GM19463 (cell line): ENCODE measurements at regions not wholly inside any gene's neighbourhood (a gene's known extent, or its start where the extent isn't known, plus 50 kb on each side); places are given as distances from the start of the nearest gene placed in this dataset.
"Not testable (repeated sequence)": the region's sequence is repeated elsewhere in the genome, so short reads cannot be mapped to it uniquely, and the experiment has no call there.

Experiments used
- ATAC-seq: cut with Tn5 transposase; IDR thresholded peaks from one replicate; pipeline ENCODE4 v1.9.1; 2021; ENCODE audit warnings: mild to moderate bottlenecking, moderate library complexity; ENCODE audit not compliant: unreplicated experiment

DNA sequence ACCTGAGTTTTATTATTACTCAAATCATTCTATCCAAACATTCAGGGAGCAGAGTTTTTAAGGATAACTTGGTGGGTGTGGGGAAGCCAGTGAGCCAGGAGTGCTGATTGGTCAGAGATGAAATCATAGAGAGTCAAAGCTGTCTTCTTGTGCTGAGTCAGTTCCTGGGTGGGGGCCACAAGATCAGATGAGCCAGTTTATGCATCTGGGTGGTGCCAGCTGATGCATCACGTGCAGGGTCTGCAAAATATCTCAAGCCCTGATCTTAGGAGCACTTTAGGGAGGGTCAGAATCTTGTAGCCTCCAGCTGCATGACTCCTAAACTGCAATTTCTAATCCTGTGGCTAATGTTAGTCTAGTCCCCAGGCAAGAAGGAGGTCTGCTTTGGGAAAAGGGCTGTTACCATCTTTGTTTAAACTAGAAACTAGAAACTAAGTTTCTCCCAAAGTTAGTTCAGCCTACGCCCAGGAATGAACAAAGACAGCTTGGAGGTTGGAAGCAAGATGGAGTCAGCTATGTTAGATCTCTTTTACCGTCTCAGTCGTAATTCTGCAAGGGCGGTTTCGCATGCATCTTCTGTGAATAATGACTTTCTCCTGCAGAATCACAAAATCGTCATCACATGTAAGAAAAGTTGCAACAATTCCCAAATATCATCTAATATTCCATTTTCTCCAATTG is 97.5 kb downstream of the ZNF664 start:
- not testable (repeated sequence) for ATAC-seq

GRCh38 chr12:124071075-124071443 is 98.0 kb downstream of the ZNF664 start:
- ATAC-seq, result no peak

GRCh38 chr12:124073356-124074035 is 100.5 kb downstream of the ZNF664 start:
- ATAC-seq, result no peak

DNA sequence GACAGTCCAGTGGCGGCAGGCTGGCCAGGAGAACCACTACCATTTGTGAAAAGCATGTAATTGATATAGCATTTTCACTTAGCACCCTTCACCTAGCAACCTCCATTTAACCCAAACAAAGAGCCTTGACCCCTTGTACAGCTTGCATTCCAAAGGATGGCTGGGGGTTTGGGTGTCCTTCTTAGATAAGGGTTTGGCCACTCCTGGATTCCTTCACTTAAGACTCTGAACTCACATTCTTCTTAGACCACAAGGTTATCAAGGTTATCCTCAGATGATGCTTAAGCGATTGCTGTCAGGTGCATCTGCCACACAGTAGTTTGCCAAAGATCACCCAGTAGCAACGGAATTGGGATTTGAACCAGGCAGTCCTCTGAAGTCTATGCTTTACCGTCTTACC is 102.8 kb downstream of the ZNF664 start:
- no peak for ATAC-seq

GRCh38 chr12:124077701-124078100 is 104.7 kb downstream of the ZNF664 start:
- no peak for ATAC-seq

GRCh38 chr12:124078800-124079199 is 105.8 kb downstream of the ZNF664 start:
- ATAC-seq, result no peak

GRCh38 chr12:124080649-124081048 is 107.6 kb downstream of the ZNF664 start:
- no peak for ATAC-seq

DNA sequence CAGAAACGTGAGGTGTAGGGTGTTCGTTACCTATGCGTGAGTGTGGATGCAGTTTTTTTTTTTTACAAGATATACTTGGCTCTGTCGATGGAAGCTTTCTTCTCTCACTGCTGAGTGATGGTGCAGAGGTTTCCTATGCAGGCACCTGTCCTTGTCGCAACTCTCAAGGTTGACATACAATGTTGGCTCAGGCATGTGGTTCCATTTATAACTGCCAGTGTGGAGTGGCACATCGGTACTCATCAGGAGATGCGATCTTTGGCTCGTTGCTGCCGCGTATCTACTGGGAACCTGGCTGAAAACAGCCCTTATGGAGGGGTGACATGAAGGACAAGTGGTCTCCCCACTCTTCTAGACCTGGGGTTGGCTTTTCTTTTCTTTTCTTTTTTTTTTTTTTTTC is 109.0 kb downstream of the ZNF664 start:
- ATAC-seq, result no peak

GRCh38 chr12:124082687-124083086 is 109.7 kb downstream of the ZNF664 start:
- no peak for ATAC-seq

DNA sequence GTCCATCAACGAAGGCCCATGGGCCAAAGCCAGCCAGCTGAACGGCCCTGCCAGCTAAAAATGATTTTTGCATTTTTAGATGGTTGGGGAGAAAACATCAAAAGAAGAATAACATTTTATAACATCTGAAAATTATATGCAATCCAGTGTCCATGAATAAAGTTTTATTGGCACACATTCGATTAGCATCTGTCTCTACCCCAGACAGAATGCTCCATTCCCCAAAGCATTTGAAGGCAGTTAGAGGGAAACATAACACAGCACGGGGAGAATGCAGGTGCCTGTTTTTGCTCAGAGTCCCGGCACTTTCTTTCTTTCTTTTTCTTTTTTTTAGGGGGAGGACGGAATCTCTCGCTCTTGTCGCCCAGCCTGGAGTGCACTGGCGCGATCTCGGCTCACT is 110.7 kb downstream of the ZNF664 start:
- no peak for ATAC-seq

DNA sequence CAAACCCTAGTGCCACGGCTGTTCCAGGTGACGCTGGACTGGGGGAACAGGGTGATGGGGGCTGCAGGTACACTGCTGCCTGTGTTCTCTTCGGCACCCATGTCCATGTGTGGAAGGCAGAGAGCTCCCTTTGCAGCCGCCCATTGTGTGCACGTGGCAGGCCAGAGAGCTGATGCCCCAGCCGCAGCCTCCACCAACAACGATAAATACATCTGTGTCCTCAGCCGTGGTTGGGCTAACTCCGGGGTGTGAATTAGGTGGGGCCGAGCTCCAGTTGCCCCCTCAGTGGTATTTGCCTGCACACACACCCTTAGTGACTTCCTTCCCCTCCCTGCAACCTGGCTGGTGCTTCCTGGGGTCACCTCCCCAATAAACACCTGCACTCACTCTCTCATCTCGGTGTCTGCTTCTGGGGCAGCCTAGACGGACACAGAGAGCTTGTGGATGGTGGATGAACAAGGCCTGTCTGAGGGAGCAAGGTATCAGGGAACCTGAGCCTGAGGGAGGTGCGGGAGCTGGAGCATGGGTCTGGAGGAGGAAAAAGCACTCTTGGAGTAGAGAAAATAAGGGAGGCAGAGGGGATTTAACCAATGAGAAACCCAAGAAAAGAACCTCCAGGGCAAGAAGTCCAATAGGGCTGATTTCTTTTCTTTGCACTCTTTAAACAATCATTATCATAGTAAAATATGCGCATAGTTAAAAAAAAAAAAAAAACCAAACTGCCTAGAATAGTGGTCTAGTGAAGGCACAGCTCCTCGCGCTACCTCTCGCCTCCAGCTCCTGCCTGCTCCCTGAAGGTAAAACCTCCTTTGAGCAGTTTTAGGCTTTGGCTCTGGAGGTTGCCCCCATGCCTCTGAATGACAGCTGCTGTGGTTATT is 112.6 kb downstream of the ZNF664 start:
- ATAC-seq, result no peak

DNA sequence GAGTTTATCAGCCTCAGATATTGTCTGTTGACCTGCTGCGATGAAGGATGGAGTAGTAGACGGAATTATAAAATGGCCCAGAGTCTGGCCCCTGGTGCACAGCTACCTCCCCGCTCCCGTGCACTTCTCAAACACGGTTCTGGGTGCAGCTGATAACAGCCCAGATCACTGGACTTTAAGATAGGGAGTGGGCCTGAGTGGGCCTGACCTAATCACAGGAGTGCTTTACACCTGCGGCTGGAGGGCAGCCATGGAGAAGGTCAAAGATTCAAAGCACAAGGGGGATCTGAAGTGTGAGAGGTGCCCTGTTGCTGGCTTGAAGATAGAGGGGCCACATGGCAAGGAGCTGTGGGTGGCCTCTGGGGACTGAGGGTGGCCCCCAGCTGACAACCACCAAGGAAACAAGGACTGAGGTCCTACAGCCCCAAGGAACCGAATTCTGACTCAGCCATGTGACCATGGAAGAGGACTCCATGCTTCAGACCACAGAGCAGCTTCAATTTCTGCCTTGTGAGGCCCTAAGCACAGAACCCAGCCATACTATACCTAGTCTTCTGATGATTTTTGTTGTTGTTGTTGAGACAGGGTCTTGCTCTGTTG is 113.4 kb downstream of the ZNF664 start:
- no peak for ATAC-seq

- ATAC-seq, result no peak
Observed at GRCh38 chr12:124087266-124088051, 114.4 kb downstream of the ZNF664 start.

- no peak for ATAC-seq
Observed at GRCh38 chr12:124088217-124088907, 115.3 kb downstream of the ZNF664 start.

GRCh38 chr12:124089181-124089914 is 116.3 kb downstream of the ZNF664 start:
- ATAC-seq, result not testable (repeated sequence)

- no peak for ATAC-seq
Observed at GRCh38 chr12:124091835-124092234, 118.8 kb downstream of the ZNF664 start.

DNA sequence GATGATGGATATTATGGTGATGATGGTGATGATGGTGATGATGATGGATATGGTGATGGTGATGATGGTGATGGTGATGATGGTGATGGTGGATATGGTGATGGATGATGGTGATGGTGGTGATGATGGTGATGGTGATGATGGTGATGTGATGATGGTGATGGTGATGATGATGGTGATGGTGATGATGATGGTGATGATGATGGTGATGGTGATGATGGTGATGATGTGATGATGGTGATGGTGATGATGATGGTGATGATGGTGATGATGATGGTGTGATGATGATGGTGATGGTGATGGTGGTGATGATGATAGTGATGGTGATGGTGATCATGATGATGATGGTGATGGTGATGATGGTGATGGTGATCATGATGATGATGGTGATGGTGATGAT is 119.5 kb downstream of the ZNF664 start:
- ATAC-seq, result not testable (repeated sequence)

- no peak for ATAC-seq
Observed at GRCh38 chr12:124093297-124093696, 120.3 kb downstream of the ZNF664 start.

GRCh38 chr12:124094188-124094587 is 121.2 kb downstream of the ZNF664 start:
- ATAC-seq, result no peak
